Upper lobe of left lung (tissue), 4 donors: ENCODE measurements at regions not wholly inside any gene's neighbourhood (a gene's known extent, or its start where the extent isn't known, plus 50 kb on each side); places are given as distances from the start of the nearest gene placed in this dataset.

Experiments
- EP300 ChIP-seq, 4 donors: sonication (generic); formaldehyde crosslinking; IDR thresholded peaks; one replicate each; pipeline ENCODE4 v1.5.1; 2017; ENCODE audit warnings: antibody characterized with exemption in 4 of 4, control low read depth in 2 of 4
- POLR2A ChIP-seq, 4 donors: fragments of 450-650 bp; IDR thresholded peaks; one replicate each; pipeline ENCODE4 v1.5.1; 2016 to 2017; ENCODE audit warnings: antibody characterized with exemption in 4 of 4, mild to moderate bottlenecking in 2 of 4
- POLR2AphosphoS5 ChIP-seq, 2 donors: sonication (generic); formaldehyde crosslinking; IDR thresholded peaks; one replicate each; pipeline ENCODE4 v1.5.1; 2017; ENCODE audit warnings: antibody characterized with exemption in 2 of 2
- TF ChIP-seq, protein P1 (sequence below), 6 experiments: fragments of 450-650 bp in 4 of 6; fragments of 200-600 bp in 2 of 6; sonication (generic) in 2 of 6; IDR thresholded peaks; one replicate each; pipeline ENCODE4 v1.5.1; 2016 to 2019; ENCODE audit warnings: antibody characterized with exemption in 6 of 6

- TF ChIP-seq POLR2A (IDR thresholded peaks at IDR 0.05) = no peak
- TF ChIP-seq, protein P1, sequence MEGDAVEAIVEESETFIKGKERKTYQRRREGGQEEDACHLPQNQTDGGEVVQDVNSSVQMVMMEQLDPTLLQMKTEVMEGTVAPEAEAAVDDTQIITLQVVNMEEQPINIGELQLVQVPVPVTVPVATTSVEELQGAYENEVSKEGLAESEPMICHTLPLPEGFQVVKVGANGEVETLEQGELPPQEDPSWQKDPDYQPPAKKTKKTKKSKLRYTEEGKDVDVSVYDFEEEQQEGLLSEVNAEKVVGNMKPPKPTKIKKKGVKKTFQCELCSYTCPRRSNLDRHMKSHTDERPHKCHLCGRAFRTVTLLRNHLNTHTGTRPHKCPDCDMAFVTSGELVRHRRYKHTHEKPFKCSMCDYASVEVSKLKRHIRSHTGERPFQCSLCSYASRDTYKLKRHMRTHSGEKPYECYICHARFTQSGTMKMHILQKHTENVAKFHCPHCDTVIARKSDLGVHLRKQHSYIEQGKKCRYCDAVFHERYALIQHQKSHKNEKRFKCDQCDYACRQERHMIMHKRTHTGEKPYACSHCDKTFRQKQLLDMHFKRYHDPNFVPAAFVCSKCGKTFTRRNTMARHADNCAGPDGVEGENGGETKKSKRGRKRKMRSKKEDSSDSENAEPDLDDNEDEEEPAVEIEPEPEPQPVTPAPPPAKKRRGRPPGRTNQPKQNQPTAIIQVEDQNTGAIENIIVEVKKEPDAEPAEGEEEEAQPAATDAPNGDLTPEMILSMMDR (IDR thresholded peaks at IDR 0.05) = no peak
- no peak for TF ChIP-seq POLR2AphosphoS5 (IDR thresholded peaks at IDR 0.05)
- no peak for TF ChIP-seq EP300 (IDR thresholded peaks at IDR 0.05)
Measured at GRCh38 chr4:189187531-189188052, 753.1 kb upstream of the FRG1 start.
